DOHH2 (cell line): ENCODE measurements at regions not wholly inside any gene's neighbourhood (a gene's known extent, or its start where the extent isn't known, plus 50 kb on each side); places are given as distances from the start of the nearest gene placed in this dataset.

Source experiments
- H3F3A ChIP-seq: fragments of 200-600 bp; sonication (generic), shearing (Covaris generic); 2 replicates; pipeline ENCODE4 v1.6.0; 2016; ENCODE audit warnings: antibody characterized with exemption, mild to moderate bottlenecking; ENCODE audit not compliant: control insufficient read depth, insufficient read depth
- H3K27ac ChIP-seq: fragments of 200-600 bp; sonication (generic); 2 replicates; pipeline ENCODE4 v1.5.1; 2014; ENCODE audit warnings: low read depth, mild to moderate bottlenecking, low read length, moderate library complexity
- H3K27me3 ChIP-seq: fragments of 200-600 bp; sonication (generic); 2 replicates; pipeline ENCODE4 v1.6.1; 2014; ENCODE audit warnings: mild to moderate bottlenecking, low read length, mixed read lengths; ENCODE audit not compliant: control insufficient read depth
- H3K36me3 ChIP-seq: fragments of 200-600 bp; sonication (generic); 2 replicates; pipeline ENCODE4 v1.6.1; 2014; ENCODE audit warnings: mild to moderate bottlenecking, low read length, moderate library complexity, mixed read lengths; ENCODE audit not compliant: control insufficient read depth
- H3K4me1 ChIP-seq: fragments of 200-600 bp; sonication (generic); 2 replicates; pipeline ENCODE4 v1.6.1; 2014; ENCODE audit warnings: mild to moderate bottlenecking, low read length, mixed read lengths; ENCODE audit not compliant: control insufficient read depth
- H3K4me2 ChIP-seq: fragments of 200-600 bp; sonication (generic); 2 replicates; pipeline ENCODE4 v1.6.0; 2014; ENCODE audit warnings: mild to moderate bottlenecking, low read length, moderate library complexity
- H3K4me3 ChIP-seq: fragments of 200-600 bp; sonication (generic); 2 replicates; pipeline ENCODE4 v1.5.1; 2014; ENCODE audit warnings: mild to moderate bottlenecking, low read length, mixed read lengths
- H3K79me2 ChIP-seq: fragments of 200-600 bp; sonication (generic); 2 replicates; pipeline ENCODE4 v1.6.1; 2014; ENCODE audit warnings: mild to moderate bottlenecking, low read length, mixed read lengths; ENCODE audit not compliant: control insufficient read depth
- H3K9me2 ChIP-seq: fragments of 200-600 bp; sonication (generic); replicated peaks from 2 replicates; pipeline ENCODE4 v1.6.1; 2014; ENCODE audit warnings: mild to moderate bottlenecking, low read length, mixed read lengths; ENCODE audit not compliant: control insufficient read depth
- H3K9me3 ChIP-seq: fragments of 200-600 bp; sonication (generic); 2 replicates; pipeline ENCODE4 v1.6.1; 2014; ENCODE audit warnings: antibody characterized with exemption, low read length, mixed read lengths; ENCODE audit not compliant: control insufficient read depth, insufficient read depth
- H4K20me1 ChIP-seq: fragments of 200-600 bp; sonication (generic); 2 replicates; pipeline ENCODE4 v1.6.0; 2014; ENCODE audit warnings: low read depth, mild to moderate bottlenecking, antibody characterized with exemption, low read length, moderate library complexity; ENCODE audit not compliant: control insufficient read depth, insufficient read depth
- CTCF ChIP-seq: fragments of 200-600 bp; sonication (generic); IDR thresholded peaks from one replicate; pipeline ENCODE4 v1.5.1; 2014; ENCODE audit warnings: antibody characterized with exemption, mild to moderate bottlenecking, low read depth, low read length; ENCODE audit not compliant: poor library complexity, severe bottlenecking
- EZH2phosphoT487 ChIP-seq: fragments of 200-600 bp; sonication (generic); IDR thresholded peaks from 2 replicates; pipeline ENCODE4 v1.6.1; 2017; ENCODE audit warnings: borderline replicate concordance, mild to moderate bottlenecking, antibody characterized with exemption, low read length, moderate library complexity, mixed read lengths

GRCh38 chr22:34975721-34976120 is 90.2 kb upstream of the ISX start:
- Histone ChIP-seq H3K4me3 (no peak overlapping the region), H3K9me2 (no peaks in the 10 kb centered on the region), H4K20me1 (no peaks in the 10 kb centered on the region), H3K4me2 (no peak overlapping the region), H3F3A (no peaks in the 10 kb centered on the region), H3K36me3 (no peaks in the 10 kb centered on the region), H3K79me2 (no peaks in the 10 kb centered on the region), H3K9me3 (no peaks in the 10 kb centered on the region), H3K27ac (no peak overlapping the region), H3K27me3 (0 out of 2 replicates have a peak, but pooled peaks cover 3% of the 10 kb centered on the region), H3K4me1 (no peaks in the 10 kb centered on the region)
- TF ChIP-seq CTCF = peak; percentile 31
- no peak for TF ChIP-seq EZH2phosphoT487

- TF ChIP-seq CTCF (no peak), EZH2phosphoT487 (no peak)
- Histone ChIP-seq H4K20me1 (no peaks in the 10 kb centered on the region), H3K4me3 (no peak overlapping the region), H3F3A (no peaks in the 10 kb centered on the region), H3K9me2 (no peaks in the 10 kb centered on the region), H3K27ac (no peak overlapping the region), H3K9me3 (no peaks in the 10 kb centered on the region), H3K36me3 (no peaks in the 10 kb centered on the region), H3K4me2 (no peak overlapping the region), H3K4me1 (no peaks in the 10 kb centered on the region), H3K79me2 (no peaks in the 10 kb centered on the region), H3K27me3 (0 out of 2 replicates have a peak, but pooled peaks cover 3% of the 10 kb centered on the region)
These were observed 89.5 kb upstream of the ISX start for GRCh38 chr22:34976474-34976873.

GRCh38 chr22:34976886-34977285 is 89.1 kb upstream of the ISX start:
- Histone ChIP-seq H3K4me3 (no peak overlapping the region), H3K27ac (no peak overlapping the region), H4K20me1 (no peaks in the 10 kb centered on the region), H3K4me2 (no peak overlapping the region), H3K36me3 (no peaks in the 10 kb centered on the region), H3K27me3 (0 out of 2 replicates have a peak, but pooled peaks cover 3% of the 10 kb centered on the region), H3K9me2 (no peaks in the 10 kb centered on the region), H3K4me1 (no peaks in the 10 kb centered on the region), H3K9me3 (no peaks in the 10 kb centered on the region), H3K79me2 (no peaks in the 10 kb centered on the region), H3F3A (no peaks in the 10 kb centered on the region)
- TF ChIP-seq CTCF (no peak), EZH2phosphoT487 (no peak)

GRCh38 chr22:34986523-34986922 is 79.4 kb upstream of the ISX start:
- TF ChIP-seq CTCF = no peak
- TF ChIP-seq EZH2phosphoT487 = no peak
- no peaks in the 10 kb centered on the region for H3K9me2 ChIP-seq
- H3K4me1 ChIP-seq = no peaks in the 10 kb centered on the region
- no peak overlapping the region for H3K27ac ChIP-seq
- no peak overlapping the region for H3K4me3 ChIP-seq
- no peaks in the 10 kb centered on the region for H3K79me2 ChIP-seq
- H3K4me2 ChIP-seq = no peak overlapping the region
- H4K20me1 ChIP-seq = no peaks in the 10 kb centered on the region
- no peaks in the 10 kb centered on the region for H3F3A ChIP-seq
- H3K36me3 ChIP-seq = no peaks in the 10 kb centered on the region
- no peaks in the 10 kb centered on the region for H3K27me3 ChIP-seq
- H3K9me3 ChIP-seq = peaks cover 4% of the 10 kb centered on the region; the same call in 1 of the 2 replicates
